ENCODE measurements at regions not wholly inside any gene's neighbourhood (a gene's known extent, or its start where the extent isn't known, plus 50 kb on each side); places are given as distances from the start of the nearest gene placed in this dataset.

DNA sequence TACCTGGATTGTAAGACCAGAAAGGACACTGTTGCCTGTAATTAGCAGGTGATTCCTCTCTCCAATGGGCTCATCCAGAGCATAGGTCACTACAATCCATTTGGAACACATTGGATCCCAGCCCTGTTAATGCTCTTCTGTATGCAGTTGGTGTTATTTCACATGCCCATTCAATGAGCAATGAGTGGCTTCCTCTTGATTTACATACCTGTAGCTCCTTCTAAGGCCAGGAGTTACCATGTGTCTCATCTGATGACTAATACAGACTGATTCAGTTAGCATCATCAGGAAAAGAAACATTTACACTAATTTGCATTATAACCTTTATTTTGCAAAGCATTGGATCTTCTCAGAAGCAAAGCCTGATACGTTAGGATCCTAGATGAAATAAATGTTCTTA lies 83.1 kb upstream of the NPVF start:
- TF ChIP-seq, protein P1, sequence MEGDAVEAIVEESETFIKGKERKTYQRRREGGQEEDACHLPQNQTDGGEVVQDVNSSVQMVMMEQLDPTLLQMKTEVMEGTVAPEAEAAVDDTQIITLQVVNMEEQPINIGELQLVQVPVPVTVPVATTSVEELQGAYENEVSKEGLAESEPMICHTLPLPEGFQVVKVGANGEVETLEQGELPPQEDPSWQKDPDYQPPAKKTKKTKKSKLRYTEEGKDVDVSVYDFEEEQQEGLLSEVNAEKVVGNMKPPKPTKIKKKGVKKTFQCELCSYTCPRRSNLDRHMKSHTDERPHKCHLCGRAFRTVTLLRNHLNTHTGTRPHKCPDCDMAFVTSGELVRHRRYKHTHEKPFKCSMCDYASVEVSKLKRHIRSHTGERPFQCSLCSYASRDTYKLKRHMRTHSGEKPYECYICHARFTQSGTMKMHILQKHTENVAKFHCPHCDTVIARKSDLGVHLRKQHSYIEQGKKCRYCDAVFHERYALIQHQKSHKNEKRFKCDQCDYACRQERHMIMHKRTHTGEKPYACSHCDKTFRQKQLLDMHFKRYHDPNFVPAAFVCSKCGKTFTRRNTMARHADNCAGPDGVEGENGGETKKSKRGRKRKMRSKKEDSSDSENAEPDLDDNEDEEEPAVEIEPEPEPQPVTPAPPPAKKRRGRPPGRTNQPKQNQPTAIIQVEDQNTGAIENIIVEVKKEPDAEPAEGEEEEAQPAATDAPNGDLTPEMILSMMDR (IDR thresholded peaks at IDR 0.05; ENCODE audit: extremely low read depth in 1 of 2, insufficient read depth in 1 of 2, low read depth in 1 of 2, low read length in 2 of 2), result no peak
- no peak for TF ChIP-seq EZH2 (IDR thresholded peaks at IDR 0.05; ENCODE audit: borderline replicate concordance, low read depth, low read length, severe bottlenecking)
- TF ChIP-seq MYC (IDR thresholded peaks at IDR 0.05; ENCODE audit: low read depth, low read length), result no peak
- TF ChIP-seq POLR2A (IDR thresholded peaks at IDR 0.05; ENCODE audit: low read depth, low read length), result no peak
- TF ChIP-seq MAX (IDR thresholded peaks at IDR 0.05; ENCODE audit: insufficient read depth, insufficient read length), result no peak
- no peak for TF ChIP-seq POLR2AphosphoS5 (IDR thresholded peaks at IDR 0.05; ENCODE audit: insufficient read depth, low read depth, low read length)
- no peak for TF ChIP-seq JUN (IDR thresholded peaks at IDR 0.05; ENCODE audit: borderline replicate concordance, insufficient read depth, insufficient read length, low read depth)
- TF ChIP-seq GATA2 (IDR thresholded peaks at IDR 0.05; ENCODE audit: insufficient read depth, insufficient read length, low read depth, low read length), result no peak
- no peak for TF ChIP-seq FOS (IDR thresholded peaks at IDR 0.05; ENCODE audit: borderline replicate concordance, insufficient read depth, low read length)
